T-helper 17 cell (primary cell): ENCODE measurements at regions not wholly inside any gene's neighbourhood (a gene's known extent, or its start where the extent isn't known, plus 50 kb on each side); places are given as distances from the start of the nearest gene placed in this dataset.
"Not testable (repeated sequence)": the region's sequence is repeated elsewhere in the genome, so short reads cannot be mapped to it uniquely, and the experiment has no call there.

Source experiments
- ATAC-seq: fragments of 150-1000 bp; cut with Tn5 transposase; 2 replicates; pipeline ENCODE4 v1.10.0; 2021; ENCODE audit warnings: mild to moderate bottlenecking, moderate library complexity
- DNase-seq, 3 donors: peaks; one replicate each; pipeline versions ENCODE4 v3.0.0 to v3.0.0-alpha.2; 2020 to 2021
- H3K9me3 ChIP-seq: one replicate; pipeline ENCODE4 v1.7.0; 2013; ENCODE audit warnings: low read length, mild to moderate bottlenecking; ENCODE audit not compliant: control insufficient read depth, poor library complexity, severe bottlenecking
- H3K27ac Mint-ChIP-seq: one replicate; pipeline ENCODE4 v1.8.0; 2022; ENCODE audit warnings: mild to moderate bottlenecking, moderate library complexity, mixed read lengths
- H3K27me3 Mint-ChIP-seq: one replicate; pipeline ENCODE4 v1.8.0; 2022; ENCODE audit warnings: mixed read lengths
- H3K36me3 Mint-ChIP-seq: one replicate; pipeline ENCODE4 v1.8.0; 2022; ENCODE audit warnings: low read depth, mixed read lengths
- H3K4me1 Mint-ChIP-seq: one replicate; pipeline ENCODE4 v1.8.0; 2022; ENCODE audit warnings: mild to moderate bottlenecking, mixed read lengths
- H3K4me3 Mint-ChIP-seq: one replicate; pipeline ENCODE4 v1.8.0; 2022; ENCODE audit warnings: mild to moderate bottlenecking, moderate library complexity, mixed read lengths

GRCh38 chr19:20482721-20483120, 82.9 kb downstream of the ZNF737 start:
- Mint-ChIP-seq H3K4me3 (no peak overlapping the region), H3K4me1 (no peaks in the 10 kb centered on the region), H3K27ac (no peak overlapping the region)

GRCh38 chr19:20481736-20482135, 83.8 kb downstream of the ZNF737 start:
- Mint-ChIP-seq H3K4me3 (no peak overlapping the region), H3K36me3 (peaks cover 2% of the 10 kb centered on the region), H3K27me3 (no peaks in the 10 kb centered on the region), H3K4me1 (no peaks in the 10 kb centered on the region), H3K27ac (no peak overlapping the region)
- ATAC-seq (no peak), DNase-seq (no peak)
- peaks cover 3% of the 10 kb centered on the region for H3K9me3 ChIP-seq

More at GRCh38 chr19:20482721-20483120, 82.9 kb downstream of the ZNF737 start:
- ATAC-seq, result peak; percentile 33
- Mint-ChIP-seq H3K36me3 (peaks cover 2% of the 10 kb centered on the region), H3K27me3 (no peaks in the 10 kb centered on the region)
- no peaks in the 10 kb centered on the region for H3K9me3 ChIP-seq
- DNase-seq, result no peak

- DNase-seq (no peak), ATAC-seq (no peak)
- H3K27me3 Mint-ChIP-seq, result no peaks in the 10 kb centered on the region
- no peak overlapping the region for H3K27ac Mint-ChIP-seq
- H3K36me3 Mint-ChIP-seq, result peaks cover 8% of the 10 kb centered on the region
- H3K4me3 Mint-ChIP-seq, result no peak overlapping the region
- peaks cover 3% of the 10 kb centered on the region for H3K9me3 ChIP-seq
- no peaks in the 10 kb centered on the region for H3K4me1 Mint-ChIP-seq
Measured at GRCh38 chr19:20479483-20479882, 86.1 kb downstream of the ZNF737 start.

GRCh38 chr19:20478936-20479335, 86.6 kb downstream of the ZNF737 start:
- H3K4me3 Mint-ChIP-seq, result no peak overlapping the region
- H3K36me3 Mint-ChIP-seq, result peaks cover 8% of the 10 kb centered on the region
- no peaks in the 10 kb centered on the region for H3K27me3 Mint-ChIP-seq
- no peaks in the 10 kb centered on the region for H3K4me1 Mint-ChIP-seq
- no peak overlapping the region for H3K27ac Mint-ChIP-seq
- DNase-seq (no peak), ATAC-seq (no peak)
- H3K9me3 ChIP-seq, result peaks cover 3% of the 10 kb centered on the region

- no peak for DNase-seq
- peaks cover 8% of the 10 kb centered on the region for H3K36me3 Mint-ChIP-seq
Measured at GRCh38 chr19:20472854-20473253, 92.7 kb downstream of the ZNF737 start.

GRCh38 chr19:20471431-20471830, 94.2 kb downstream of the ZNF737 start:
- Mint-ChIP-seq H3K27ac (no peak overlapping the region), H3K27me3 (no peaks in the 10 kb centered on the region), H3K36me3 (peaks cover 6% of the 10 kb centered on the region), H3K4me3 (no peak overlapping the region), H3K4me1 (no peaks in the 10 kb centered on the region)
- DNase-seq (no peak), ATAC-seq (no peak)
- no peaks in the 10 kb centered on the region for H3K9me3 ChIP-seq

More at GRCh38 chr19:20472854-20473253, 92.7 kb downstream of the ZNF737 start:
- H3K27me3 Mint-ChIP-seq, result no peaks in the 10 kb centered on the region
- peaks cover 3% of the 10 kb centered on the region for H3K9me3 ChIP-seq
- H3K4me1 Mint-ChIP-seq, result no peaks in the 10 kb centered on the region
- no peak overlapping the region for H3K4me3 Mint-ChIP-seq
- H3K27ac Mint-ChIP-seq, result no peak overlapping the region
- no peak for ATAC-seq

GRCh38 chr19:20470345-20471135, 95.0 kb downstream of the ZNF737 start:
- H3K27ac Mint-ChIP-seq, result no peak overlapping the region
- H3K27me3 Mint-ChIP-seq, result no peaks in the 10 kb centered on the region
- no peaks in the 10 kb centered on the region for H3K9me3 ChIP-seq
- ATAC-seq (no peak), DNase-seq (no peak)
- H3K4me3 Mint-ChIP-seq, result no peak overlapping the region
- no peaks in the 10 kb centered on the region for H3K4me1 Mint-ChIP-seq
- peaks cover 1% of the 10 kb centered on the region for H3K36me3 Mint-ChIP-seq

GRCh38 chr19:20466638-20466990, 99.0 kb downstream of the ZNF737 start:
- not testable (repeated sequence) for H3K9me3 ChIP-seq, H3K36me3 Mint-ChIP-seq, H3K27ac Mint-ChIP-seq, H3K4me3 Mint-ChIP-seq, H3K4me1 Mint-ChIP-seq, DNase-seq, H3K27me3 Mint-ChIP-seq, ATAC-seq

GRCh38 chr19:20465922-20466637, 99.5 kb downstream of the ZNF737 start:
- H3K9me3 ChIP-seq, H3K4me3 Mint-ChIP-seq, H3K36me3 Mint-ChIP-seq, H3K4me1 Mint-ChIP-seq, H3K27me3 Mint-ChIP-seq, ATAC-seq, H3K27ac Mint-ChIP-seq, DNase-seq: not testable (repeated sequence)

GRCh38 chr19:20453425-20453935, 112.1 kb downstream of the ZNF737 start:
- Mint-ChIP-seq H3K27me3 (no peaks in the 10 kb centered on the region), H3K36me3 (no peaks in the 10 kb centered on the region), H3K4me3 (peak overlapping the region; percentile 34), H3K4me1 (peaks cover 5% of the 10 kb centered on the region), H3K27ac (peak overlapping the region; percentile 41)
- no peaks in the 10 kb centered on the region for H3K9me3 ChIP-seq
- DNase-seq, result no peak
- ATAC-seq, result peak; percentile 48

- ATAC-seq (peak; percentile 20), DNase-seq (no peak)
- H3K4me3 Mint-ChIP-seq, result peak overlapping the region; percentile 49
- H3K4me1 Mint-ChIP-seq, result peaks cover 17% of the 10 kb centered on the region
- H3K9me3 ChIP-seq, result peaks cover 2% of the 10 kb centered on the region
- H3K27ac Mint-ChIP-seq, result peak overlapping the region; percentile 72
- no peaks in the 10 kb centered on the region for H3K27me3 Mint-ChIP-seq
- no peaks in the 10 kb centered on the region for H3K36me3 Mint-ChIP-seq
Measured at GRCh38 chr19:20444202-20444885, 121.2 kb downstream of the ZNF737 start.

- not testable (repeated sequence) for H3K36me3 Mint-ChIP-seq, H3K27me3 Mint-ChIP-seq
Measured at GRCh38 chr19:20432266-20432842, 133.2 kb downstream of the ZNF737 start.

GRCh38 chr19:20431826-20432225, 133.8 kb downstream of the ZNF737 start:
- H3K4me1 Mint-ChIP-seq, result no peaks in the 10 kb centered on the region
- no peaks in the 10 kb centered on the region for H3K27me3 Mint-ChIP-seq
- no peaks in the 10 kb centered on the region for H3K9me3 ChIP-seq
- H3K27ac Mint-ChIP-seq, result no peak overlapping the region
- H3K4me3 Mint-ChIP-seq, result no peak overlapping the region
- no peaks in the 10 kb centered on the region for H3K36me3 Mint-ChIP-seq
- ATAC-seq (no peak), DNase-seq (no peak)

More at GRCh38 chr19:20432266-20432842, 133.2 kb downstream of the ZNF737 start:
- not testable (repeated sequence) for H3K9me3 ChIP-seq, H3K27ac Mint-ChIP-seq, DNase-seq, H3K4me1 Mint-ChIP-seq, ATAC-seq, H3K4me3 Mint-ChIP-seq
